ENCODE measurements at regions not wholly inside any gene's neighbourhood (a gene's known extent, or its start where the extent isn't known, plus 50 kb on each side); places are given as distances from the start of the nearest gene placed in this dataset.

- DNase-seq (ENCODE audit: low read depth) = no peak
Measured at GRCh38 chr17:13230350-13231264, 212.8 kb upstream of the ELAC2 start.

GRCh38 chr17:13228225-13228624 is 210.4 kb upstream of the ELAC2 start:
- no peak for TF ChIP-seq CTCF (IDR thresholded peaks at IDR 0.05; ENCODE audit: insufficient read depth, low read depth, low read length)
- H3K4me3 ChIP-seq (ENCODE audit: low read depth, low read length) = no peak overlapping the region
- DNase-seq (ENCODE audit: low read depth) = no peak

More at GRCh38 chr17:13230350-13231264, 212.8 kb upstream of the ELAC2 start:
- no peak overlapping the region for H3K4me3 ChIP-seq (ENCODE audit: low read depth, low read length)
- TF ChIP-seq CTCF (IDR thresholded peaks at IDR 0.05; ENCODE audit: insufficient read depth, low read depth, low read length) = no peak

- no peak for TF ChIP-seq CTCF (IDR thresholded peaks at IDR 0.05; ENCODE audit: insufficient read depth, low read depth, low read length)
- no peak for DNase-seq (ENCODE audit: low read depth)
- H3K4me3 ChIP-seq (ENCODE audit: low read depth, low read length) = no peak overlapping the region
Measured at GRCh38 chr17:13222975-13223374, 205.1 kb upstream of the ELAC2 start.

- TF ChIP-seq CTCF (IDR thresholded peaks at IDR 0.05; ENCODE audit: insufficient read depth, low read depth, low read length) = no peak
- H3K4me3 ChIP-seq (ENCODE audit: low read depth, low read length) = no peak overlapping the region
- DNase-seq (ENCODE audit: low read depth) = no peak
Measured at GRCh38 chr17:13212860-13213259, 195.0 kb upstream of the ELAC2 start.

- no peak overlapping the region for H3K4me3 ChIP-seq (ENCODE audit: low read depth, low read length)
- no peak for TF ChIP-seq CTCF (IDR thresholded peaks at IDR 0.05; ENCODE audit: insufficient read depth, low read depth, low read length)
- DNase-seq (ENCODE audit: low read depth) = no peak
Measured at GRCh38 chr17:13209081-13209480, 191.3 kb upstream of the ELAC2 start.

- no peak for DNase-seq (ENCODE audit: low read depth)
- no peak for TF ChIP-seq CTCF (IDR thresholded peaks at IDR 0.05; ENCODE audit: insufficient read depth, low read depth, low read length)
Measured at GRCh38 chr17:13204607-13205237, 186.9 kb upstream of the ELAC2 start.

More at GRCh38 chr17:13204607-13205237, 186.9 kb upstream of the ELAC2 start:
- no peak overlapping the region for H3K4me3 ChIP-seq (ENCODE audit: low read depth, low read length)
